NCI-H187 treated with DMSO at 0.1 percent for 48 hours (cell line): ENCODE measurements at regions not wholly inside any gene's neighbourhood (a gene's known extent, or its start where the extent isn't known, plus 50 kb on each side); places are given as distances from the start of the nearest gene placed in this dataset.
A peak's percentile ranks its signal among the peaks of the same experiment; 100 is the strongest.
"Not testable (repeated sequence)": the region's sequence is repeated elsewhere in the genome, so short reads cannot be mapped to it uniquely, and the experiment has no call there.

Experiments used
- DNase-seq: peaks from one replicate; lab custom pipeline; 2025; lab: John Stamatoyannopoulos, UW

DNA sequence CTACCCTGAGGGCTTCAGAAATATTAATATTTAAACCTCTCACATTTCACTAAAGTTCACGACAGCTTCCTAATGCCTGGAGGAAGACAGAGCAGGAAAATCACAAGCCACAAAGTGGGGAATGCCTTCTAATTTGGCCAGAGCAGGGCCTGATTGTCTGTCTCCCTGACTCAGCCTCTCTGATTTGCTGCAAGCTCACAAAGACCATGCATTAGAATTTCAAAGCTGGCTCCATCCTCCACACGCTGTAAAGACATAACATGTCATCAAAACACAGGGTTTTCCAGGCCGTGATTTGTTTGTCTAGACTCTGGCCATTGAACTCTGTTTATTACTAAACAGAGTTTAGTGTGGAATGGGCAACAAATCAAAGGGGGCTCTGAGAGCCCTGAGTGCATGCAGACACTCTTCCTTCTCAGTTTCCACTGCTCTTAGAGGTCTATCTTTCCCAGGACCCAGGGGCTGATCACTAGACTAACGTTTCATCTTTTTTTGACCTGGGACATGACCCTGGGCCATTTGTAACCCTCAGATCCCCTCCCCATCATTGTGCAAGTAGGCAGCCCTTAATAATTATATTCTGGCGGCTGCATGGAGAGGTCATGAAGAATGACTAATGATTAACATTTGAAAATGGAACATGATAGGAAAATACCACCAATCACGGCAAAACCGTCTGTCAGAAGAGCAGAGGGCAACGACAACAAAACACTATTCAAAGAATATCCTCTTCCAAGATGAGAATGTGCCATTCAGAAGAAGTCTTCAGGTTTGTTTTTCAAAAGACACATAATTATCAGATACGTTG lies 140.2 kb downstream of the ENC1 start:
- no peak for DNase-seq

DNA sequence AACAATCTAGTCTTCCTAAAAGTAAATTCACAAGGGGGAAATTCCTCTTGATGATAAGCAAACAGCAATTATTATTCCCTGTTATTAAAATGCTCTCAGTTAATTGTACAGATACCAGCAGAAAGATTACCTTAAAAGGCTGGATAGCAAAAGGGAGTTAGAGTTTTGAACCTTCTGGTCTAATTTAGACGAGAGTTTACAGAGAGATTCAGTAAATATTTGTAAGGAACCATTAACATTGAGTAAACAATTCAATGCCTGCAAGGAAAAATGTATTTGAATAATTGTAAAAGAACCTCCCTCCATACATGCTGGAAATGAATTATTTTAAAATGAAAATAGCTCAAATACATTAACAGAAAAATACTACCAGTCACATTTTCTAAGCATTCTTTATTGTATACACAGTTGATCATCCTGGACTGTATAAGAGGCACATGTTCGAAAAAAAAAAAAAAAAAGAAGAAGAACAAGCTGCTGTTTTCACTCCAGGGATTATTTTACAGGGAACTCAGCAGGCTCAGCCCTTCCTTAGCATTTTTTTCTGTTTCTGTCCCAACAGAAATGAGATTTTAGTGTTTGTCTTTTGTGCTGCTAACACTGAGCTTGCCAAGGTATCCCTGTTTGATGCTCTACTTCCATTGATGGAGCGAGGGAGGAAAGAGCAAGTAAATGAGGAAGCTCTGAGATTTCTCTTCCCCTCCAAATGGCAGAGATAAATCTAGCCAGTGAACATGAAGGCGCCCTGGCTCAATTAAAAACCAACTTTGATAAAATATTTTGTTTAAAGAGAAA lies 141.1 kb downstream of the ENC1 start:
- DNase-seq, result no peak

DNA sequence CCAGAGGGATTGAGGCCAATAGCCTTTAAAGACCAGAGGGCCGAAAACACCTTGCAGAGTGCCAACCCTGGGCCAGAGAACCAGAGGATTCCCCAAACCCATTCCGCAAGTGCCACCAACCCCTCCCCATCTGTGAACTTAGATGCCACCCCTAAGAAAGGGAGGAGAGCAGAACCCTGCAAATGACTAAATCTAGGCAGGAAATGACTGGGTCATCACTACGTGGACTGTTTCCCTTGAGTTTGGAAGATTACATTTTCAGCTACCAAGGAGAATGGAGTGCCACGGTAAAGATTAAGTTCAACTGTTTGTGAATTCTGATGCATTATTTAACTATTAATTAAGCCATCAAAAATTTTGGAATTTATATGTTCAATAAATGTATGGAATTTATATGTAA lies 142.8 kb downstream of the ENC1 start:
- DNase-seq, result no peak

DNA sequence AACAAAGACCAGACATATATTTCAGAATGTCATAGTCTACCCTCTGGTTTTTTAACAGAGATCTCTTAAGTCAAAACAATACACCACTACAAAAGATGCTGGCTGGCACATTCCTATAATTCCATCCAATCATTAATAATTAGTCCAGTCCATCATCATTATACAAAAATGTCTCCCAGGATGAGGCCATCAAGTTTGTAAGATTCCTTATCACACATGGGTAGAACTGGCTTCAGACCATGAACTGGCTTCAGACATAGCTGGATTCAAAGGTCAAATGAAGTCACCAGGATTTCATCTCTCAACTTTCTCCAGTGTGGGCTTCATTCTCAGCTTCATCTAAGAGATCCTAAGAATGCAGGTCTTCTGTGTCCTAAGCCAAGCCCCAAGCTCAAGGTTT lies 147.1 kb downstream of the ENC1 start:
- DNase-seq, result no peak

DNA sequence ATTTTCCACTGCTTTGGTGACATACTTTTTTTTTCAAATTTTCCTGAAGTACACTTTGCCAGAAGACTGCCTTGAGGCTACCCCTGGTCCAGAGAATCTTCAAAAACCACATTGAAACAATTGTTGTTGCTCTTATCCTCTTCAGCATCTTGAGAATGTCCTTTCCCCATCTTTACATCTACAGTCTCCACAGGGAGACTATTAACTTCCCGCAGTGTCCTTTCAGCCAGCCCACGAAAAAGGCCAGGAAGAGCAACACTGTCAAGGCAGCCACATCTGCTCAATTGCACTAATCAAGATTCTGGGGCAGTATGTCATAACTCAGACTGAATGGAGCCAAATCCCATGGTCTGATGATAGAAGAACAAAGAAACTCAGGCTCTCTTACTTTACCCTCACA lies 148.3 kb downstream of the ENC1 start:
- no peak for DNase-seq

DNA sequence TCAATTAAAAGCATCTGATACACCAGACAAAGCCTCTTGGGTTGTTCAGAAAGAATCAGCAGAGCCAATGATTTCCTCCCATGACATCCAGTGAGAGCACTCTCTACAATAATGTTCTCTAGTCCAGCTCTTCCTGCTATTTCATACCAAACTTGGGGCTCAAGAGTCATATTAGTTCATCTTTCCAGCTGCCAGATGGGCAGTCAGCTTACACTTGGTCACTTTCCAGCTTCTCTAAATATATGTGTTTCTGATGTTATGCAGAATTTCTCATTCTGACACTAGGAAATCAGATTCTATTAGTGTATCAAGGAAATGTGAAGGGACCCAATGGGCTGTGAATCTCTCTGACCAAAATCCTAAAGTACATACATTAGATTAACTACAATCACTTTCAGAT lies 148.9 kb downstream of the ENC1 start:
- DNase-seq, result no peak

DNA sequence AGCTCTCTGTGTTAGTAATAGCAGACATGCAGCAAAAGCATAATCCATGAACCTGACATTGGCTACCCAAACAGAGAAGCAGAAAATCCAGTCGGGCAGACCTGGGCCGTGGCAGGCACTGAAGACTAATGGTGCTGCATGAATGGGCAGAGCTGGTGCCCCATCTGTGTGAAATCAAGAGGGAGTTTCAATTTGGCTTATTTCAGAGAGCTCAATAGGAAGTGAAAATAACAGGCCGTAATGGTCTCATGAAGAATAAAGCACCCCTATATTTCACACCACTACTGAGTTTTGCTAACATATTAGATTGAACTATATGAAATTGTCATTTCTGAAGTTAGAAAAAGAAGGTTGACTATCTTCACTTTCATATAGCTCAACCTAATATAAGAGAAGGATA lies 149.7 kb downstream of the ENC1 start:
- no peak for DNase-seq

DNA sequence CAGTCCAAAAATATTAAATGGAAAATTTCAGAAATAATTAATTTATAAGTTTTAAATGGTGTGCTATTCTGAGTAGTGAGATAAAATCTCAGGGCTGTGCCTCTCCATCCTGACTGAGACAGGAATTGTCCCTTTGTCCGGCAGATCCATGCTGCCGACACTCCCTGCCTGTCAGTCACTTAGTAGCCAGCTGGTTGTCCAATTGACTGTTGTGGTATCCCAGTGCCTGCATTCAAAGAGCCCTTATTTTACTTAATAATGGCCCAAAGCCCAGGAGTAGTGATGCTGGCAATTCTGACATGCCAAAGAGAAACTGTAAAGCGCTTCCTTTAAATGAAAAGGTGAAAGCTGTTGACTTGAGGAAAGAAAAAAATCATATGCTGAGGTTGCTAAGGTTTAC lies 157.5 kb downstream of the ENC1 start:
- DNase-seq, result no peak

DNA sequence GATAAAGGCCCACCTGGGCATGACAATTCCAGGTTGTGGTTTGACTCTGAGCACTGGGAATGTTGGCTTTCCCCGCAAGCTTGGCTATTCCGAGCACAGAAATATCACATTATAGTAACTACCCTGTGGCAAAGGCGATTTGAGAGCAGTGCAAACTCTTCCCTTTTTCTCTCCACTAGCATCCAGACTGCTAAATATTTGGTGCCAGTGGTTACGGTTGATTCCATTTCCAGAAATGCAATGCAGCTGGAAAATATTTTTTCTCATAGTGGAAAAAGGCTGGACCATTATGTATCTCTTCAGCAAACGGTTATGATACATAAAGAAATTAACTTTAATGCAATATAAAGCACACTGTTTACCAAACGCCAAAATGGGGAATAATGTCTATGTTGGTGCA lies 158.0 kb downstream of the ENC1 start:
- DNase-seq, result no peak

DNA sequence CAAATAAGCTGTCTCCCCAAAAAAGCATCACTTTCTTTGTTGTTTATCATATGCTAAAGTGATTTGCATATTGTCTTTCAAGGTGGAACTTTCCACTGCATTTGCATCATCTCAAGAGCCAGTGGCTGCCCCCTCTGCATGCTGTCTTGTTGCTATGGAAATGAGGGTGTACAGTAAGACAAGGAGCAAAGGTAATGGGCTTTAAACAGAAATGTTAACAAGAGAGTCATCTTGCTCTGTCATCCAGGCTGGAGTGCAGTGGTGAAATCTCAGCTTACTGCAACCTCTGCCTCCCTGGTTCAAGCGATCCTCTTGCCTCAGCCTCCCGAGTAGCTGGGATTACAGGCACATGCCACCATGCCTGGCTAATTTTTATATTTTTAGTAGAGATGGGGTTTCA lies 159.2 kb downstream of the ENC1 start:
- not testable (repeated sequence) for DNase-seq

DNA sequence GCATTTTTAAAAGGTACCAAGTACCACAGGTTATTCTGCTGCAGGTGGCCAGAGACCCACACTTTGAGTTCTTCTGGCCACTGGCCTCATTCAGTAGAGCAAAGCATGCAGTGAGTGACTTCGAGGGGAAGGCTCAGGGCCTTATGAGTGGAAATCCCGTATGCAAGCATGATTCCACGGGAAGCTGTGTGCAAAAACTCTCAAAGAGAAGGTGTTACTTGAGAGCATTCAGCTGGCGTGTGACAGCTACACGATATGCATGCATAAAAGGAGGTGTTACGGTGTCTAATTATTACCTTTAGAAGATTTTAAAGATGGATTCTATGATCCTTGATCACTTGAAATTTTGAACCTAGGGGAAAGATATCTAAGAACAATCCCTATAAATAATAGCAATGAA lies 160.3 kb downstream of the ENC1 start:
- DNase-seq, result no peak

DNA sequence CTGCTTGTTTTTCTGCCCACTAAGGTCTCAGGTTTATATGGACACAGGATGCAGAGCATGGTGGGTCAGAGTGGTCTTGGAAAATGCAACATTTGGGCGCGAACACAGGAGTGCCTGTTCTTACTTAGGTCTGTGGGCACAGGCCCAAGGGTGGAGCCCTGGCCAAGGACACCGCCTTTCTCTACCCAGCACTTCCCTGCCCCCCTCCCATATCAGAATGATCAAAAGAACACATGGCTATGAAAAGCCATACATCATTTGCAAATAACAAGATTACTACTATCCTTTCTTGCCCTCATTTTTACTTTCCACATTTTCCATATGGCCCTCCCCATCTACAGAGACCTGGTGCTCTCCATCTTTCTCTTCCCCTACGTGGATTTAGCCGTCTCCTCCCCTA lies 162.2 kb downstream of the ENC1 start:
- no peak for DNase-seq

DNA sequence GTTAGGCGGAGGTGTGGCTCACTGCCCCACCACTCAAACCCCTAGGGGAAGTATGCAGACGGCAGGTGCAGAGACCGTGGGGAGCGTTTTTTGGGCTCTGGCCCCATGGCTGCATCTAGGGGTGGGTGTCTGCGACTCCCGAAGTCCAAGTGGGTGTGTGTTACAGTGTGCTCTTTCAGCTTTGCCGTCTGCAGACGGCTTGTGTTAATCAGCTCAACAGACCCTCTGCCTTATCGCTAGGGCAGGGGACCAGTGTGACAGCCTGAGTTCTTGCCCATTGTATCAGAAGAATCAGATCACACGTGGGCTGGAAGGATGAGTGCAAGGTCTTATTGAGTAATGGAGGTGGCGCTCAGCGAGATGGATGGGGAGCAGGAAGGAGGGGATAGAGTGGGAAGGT lies 162.8 kb downstream of the ENC1 start:
- DNase-seq, result no peak

DNA sequence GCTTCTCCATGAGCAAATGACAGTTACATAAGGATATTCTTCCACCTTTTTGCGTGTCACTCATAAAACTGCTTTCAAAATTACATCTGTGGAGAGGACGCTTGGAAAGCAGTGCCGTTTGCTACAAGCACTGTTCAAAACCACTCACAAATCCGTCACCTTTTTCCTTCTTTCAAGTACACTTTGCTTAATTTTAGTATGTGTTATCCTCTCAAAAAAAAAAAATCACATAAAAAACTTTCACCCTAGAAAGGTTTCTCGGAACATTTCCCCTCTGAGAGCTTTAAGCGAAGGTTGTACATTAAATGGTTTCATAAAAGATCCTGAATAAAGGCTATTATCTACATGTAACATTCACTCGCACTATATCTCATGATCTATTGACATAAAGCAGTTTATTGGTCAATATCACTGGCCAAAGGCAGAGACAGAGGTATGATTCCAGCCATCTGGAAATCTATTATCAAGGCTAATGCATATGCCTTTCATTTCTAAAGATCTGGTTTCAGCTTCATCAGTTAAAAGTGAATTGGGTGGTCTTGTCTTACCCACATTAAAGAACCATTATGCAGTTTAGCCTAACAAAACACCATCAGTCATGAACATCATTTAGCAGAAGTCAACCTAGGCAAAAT lies 163.6 kb downstream of the ENC1 start:
- DNase-seq, result peak; percentile 84

DNA sequence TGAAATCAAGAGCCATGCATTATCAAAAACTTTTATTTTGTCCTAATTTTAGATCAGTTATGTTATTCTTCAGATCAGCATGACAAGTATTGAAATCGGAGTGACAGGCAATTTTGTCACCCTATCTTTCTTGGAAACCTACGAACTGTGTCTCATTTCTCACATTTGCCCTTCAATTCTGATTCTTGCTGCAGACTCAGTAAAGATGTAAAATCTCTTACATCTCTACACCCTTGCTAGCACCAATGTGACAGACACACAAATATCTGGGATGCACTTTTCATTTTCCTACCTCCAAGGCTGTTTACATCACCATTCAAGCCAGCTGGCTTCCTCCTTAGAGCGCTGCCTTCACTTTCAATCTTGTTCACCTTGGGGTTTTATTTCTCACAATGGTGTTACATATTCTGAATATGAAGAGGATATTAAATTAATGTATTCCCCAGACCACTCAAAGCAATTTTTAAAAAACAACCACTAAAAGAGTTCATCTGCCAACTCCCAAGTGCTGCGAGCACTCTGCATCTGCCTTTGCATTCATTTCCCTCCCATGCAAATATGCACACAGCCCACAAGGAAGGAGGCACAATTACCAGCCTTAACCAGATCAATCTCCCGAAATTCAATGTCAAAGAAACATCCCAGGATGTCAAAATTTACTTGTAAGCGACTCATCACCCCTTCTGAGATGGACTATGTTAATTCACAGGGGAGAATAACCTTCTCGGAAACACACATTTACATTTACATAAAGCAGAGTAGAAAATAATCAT lies 164.3 kb downstream of the ENC1 start:
- peak; percentile 67 for DNase-seq

DNA sequence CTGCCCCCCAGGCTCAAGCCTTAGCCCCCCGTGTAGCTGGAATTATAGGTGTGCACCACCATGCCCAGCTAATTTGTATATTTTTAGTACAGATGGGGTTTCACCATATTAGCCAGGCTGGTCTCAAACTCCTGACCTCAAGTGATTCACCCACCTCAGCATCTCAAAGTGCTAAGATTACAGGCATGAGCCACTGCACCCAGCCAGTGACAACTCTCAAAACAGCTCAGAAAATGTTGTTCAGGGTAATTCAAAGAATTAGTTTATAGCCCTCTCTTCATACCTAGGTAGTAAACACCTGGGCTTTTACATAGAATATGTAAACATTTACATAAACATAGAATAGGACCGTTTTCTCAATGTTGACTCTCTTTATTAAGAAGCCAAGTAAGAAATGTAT lies 168.7 kb downstream of the ENC1 start:
- DNase-seq, result no peak

DNA sequence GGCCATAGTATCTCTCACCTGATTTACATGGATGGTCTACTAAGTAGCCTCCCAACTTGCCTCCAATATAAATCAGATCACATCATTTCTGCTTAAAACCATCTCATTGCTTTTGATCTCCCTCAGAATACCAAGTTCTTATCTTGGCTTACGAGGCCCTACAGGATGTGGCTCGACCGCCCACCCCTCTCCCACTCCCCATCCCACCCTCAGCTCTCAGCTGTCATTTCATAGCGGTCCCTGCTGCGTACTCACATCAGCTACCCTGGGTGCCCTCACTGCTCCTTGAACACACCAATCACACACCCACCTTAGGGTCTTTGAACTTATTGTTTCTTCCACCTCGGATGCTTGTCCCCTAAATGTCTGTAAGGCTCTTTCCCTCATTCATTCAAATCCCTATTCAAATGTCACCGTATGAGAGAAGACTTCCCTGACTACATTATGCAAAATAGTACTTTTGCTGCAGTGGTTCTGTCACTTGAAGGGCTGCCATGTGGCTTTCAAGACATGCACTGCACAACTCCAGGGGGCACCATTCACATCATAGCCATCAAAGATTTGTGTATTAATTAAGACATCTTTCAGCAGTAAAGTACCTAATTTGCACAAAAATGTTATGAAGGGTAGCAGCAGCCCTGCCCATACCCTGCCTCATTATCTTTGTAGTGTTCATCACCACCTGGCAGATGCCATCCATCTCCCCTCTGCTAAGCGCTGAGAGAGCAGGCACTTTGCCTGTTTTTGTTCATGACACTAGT lies 171.1 kb downstream of the ENC1 start:
- no peak for DNase-seq

DNA sequence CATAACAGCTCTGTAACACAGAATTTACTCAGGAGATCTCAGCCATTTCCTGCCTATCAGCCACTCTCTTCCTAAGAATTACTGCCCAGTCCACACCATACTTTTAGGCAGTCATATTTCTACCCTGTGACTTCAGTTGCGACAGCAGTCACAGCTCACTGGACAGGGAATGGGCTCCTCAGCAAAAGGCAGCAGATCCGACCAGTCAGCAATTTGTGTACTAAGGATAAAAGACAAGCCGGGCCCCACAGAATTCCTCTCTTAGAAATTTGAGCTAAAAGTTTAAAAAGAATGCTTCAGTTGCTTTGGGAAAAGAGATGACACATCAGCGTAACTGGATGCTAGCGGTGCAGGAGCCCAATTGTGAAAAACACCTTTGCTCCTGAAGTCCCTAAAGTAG lies 172.1 kb downstream of the ENC1 start:
- DNase-seq, result no peak

DNA sequence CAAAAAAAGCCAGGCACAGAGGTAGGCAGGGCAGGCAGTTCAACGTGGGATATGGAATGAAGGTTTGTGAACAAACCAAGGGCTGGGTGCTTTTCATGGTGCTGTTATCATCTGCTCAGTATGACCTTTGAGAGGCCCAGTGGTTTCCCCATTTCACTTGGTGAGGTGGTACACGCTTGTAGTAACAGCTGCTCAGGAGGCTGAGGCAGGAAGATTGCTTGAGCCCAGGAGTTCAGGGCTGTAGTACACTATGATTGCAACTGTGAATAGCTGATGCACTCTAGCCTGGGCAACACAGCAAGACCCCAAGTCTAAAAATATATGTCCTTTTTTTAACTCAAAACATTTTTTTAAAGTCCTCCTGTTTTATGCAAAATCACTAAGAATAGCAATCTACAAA lies 174.8 kb downstream of the ENC1 start:
- DNase-seq, result no peak

DNA sequence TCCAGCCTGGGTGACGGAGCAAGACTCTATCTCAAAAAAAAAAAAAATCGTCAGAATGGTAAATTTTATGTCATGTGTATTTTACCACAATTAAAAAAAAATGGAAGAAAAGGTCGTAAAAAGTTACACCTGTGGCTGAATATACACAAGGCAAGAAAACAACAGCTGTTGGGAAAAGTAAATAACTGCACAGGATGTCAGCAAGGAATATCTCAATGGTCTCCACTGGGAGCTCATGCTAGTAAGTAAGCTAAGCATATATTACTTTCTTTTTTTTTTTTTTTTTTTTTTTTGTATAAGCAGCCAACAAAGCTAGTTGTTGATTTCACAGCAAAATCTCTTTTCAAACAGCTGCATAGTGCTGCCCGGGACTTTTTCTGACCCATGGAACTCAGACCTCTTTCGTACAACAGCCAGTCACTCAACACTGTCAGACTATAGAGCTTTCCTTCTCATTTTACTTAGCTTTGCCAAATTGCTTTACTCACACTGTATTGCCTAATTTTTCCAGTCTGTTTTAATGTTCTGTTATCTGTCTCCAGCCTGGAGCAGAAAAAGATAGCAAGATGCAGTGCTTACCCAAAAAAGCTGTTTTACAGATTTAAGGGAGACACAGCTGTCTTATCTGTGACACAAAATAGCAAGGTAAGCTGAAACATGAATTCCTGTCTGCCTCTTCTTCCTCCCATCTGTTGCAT lies 175.9 kb downstream of the ENC1 start:
- no peak for DNase-seq

DNA sequence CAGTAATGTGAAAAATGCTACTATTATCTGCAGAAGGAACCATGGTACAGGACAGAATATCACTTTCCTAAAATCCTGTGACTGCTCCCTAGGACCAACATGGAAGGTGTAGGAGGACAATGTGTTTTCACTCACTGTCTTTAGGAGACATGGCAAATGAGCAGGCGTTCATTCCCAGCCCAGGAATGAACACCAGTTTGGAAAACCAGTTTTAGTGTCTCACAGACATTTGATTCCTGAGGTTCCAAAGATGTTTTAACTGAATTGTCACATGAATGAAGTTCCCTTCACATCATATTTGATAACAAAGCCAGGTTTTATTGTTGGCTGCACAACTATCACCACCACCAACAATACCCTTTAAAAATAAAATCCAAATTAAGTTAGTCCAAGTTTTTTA lies 178.2 kb downstream of the ENC1 start:
- no peak for DNase-seq
